CD4-positive, alpha-beta T cell treated with Interleukin-4 for 1 hour (primary cell): ENCODE measurements at regions not wholly inside any gene's neighbourhood (a gene's known extent, or its start where the extent isn't known, plus 50 kb on each side); places are given as distances from the start of the nearest gene placed in this dataset.

Experiments
- DNase-seq, 2 donors: peaks; one replicate each; pipeline ENCODE4 v3.0.0-alpha.2; 2020 to 2022

DNA sequence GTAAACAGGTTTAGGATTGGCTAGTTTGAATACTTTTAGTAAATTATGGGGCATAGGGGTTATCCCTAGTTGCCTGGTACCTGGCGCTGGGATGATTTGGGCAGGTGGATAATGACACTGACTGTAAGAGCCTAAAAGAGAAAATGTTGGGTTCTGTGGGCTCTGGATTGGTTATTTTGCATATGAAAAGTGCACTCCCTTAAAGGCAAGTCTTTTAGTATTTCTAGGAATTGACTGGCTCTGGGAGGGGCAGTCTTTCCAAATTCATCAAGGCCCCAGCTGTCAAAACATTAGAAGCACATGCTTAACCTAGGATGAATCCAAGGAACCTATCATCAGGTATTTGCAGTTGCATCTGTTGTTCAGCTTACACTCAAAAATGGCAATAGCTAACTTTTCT, 454.6 kb upstream of the SORCS1 start:
- no peak for DNase-seq

DNA sequence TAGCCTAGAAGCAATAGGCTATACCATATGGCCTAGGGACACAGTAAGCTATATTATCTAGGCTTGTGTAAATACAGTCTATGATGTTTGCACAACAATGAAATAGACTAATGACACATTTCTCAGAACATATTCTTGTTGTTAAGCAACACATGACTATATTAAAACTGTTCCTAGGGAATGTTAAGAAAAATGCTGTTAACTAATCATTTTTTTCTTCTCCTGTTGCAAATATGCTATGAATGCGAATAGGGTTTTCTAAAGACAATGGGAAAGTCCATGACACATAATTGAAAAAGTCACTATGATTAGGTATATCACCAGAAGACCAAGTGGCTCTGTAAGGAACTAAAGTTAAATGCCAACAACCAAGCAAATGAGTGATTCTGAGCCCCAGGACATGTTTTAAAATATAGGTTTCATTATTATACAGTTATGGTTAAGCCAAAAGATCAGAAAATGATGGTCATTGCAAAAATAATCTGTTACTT, 454.0 kb upstream of the SORCS1 start:
- DNase-seq, result no peak

DNA sequence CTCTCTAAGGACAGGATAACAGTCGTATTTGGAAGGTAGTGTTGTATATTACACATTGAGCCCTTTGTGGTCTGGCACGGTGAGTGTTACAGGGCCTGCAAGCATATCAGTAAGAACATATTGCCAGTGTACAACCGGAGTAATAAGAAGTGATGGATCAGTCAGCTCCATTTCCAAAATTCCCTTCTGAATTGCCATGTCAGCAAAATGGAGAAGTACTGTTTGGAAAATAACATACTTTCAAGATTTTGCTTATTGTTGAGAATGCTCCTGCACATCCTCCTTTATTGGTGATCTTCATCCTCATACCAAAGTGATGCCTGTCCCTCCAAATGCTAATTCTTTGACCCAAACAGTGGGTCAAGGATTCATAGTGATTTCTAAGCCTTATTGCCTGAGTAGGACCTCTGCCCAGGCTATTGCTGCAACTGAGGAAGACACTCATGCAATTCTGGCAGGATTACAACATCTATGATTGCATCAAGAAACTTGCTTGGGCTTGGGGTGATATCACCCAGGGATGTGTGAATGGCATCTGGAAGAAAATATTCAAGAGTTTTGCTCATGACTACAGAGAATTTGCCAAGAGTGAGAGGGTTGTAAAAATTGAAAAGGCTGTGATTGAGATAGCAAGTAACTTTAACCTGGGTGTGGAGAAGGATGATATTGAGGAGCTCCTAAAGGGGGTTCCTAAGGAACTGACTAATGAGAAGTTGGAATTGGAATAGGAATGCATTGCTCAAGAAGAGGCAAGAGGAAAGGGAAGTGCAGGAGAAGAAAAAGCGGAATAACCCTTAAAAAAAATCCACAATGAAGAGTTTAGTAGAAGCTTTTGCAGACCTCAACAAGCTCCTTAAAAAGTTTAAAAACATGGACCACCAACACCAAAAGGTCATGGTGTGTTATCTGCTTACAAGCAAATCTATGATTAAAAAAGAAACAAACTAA, 452.2 kb upstream of the SORCS1 start:
- no peak for DNase-seq

DNA sequence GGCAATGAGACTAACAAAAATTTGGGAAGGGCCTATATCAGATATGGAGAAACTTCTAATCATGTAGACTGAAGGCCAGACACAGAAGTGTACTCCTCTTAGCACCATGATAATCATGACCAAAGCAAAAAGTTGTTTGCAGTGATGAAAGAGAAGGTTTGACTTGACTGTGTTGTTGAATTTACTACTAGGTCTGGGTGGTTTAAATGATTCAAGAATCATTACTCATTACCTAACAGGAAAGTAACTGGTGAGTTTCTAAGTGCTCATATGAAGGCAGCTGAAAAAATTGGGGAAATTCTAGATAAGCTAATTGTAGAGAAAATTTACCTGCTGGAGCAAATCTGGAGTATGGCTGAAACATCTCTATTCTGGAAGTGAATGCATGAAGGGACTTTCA, 451.5 kb upstream of the SORCS1 start:
- DNase-seq, result no peak

DNA sequence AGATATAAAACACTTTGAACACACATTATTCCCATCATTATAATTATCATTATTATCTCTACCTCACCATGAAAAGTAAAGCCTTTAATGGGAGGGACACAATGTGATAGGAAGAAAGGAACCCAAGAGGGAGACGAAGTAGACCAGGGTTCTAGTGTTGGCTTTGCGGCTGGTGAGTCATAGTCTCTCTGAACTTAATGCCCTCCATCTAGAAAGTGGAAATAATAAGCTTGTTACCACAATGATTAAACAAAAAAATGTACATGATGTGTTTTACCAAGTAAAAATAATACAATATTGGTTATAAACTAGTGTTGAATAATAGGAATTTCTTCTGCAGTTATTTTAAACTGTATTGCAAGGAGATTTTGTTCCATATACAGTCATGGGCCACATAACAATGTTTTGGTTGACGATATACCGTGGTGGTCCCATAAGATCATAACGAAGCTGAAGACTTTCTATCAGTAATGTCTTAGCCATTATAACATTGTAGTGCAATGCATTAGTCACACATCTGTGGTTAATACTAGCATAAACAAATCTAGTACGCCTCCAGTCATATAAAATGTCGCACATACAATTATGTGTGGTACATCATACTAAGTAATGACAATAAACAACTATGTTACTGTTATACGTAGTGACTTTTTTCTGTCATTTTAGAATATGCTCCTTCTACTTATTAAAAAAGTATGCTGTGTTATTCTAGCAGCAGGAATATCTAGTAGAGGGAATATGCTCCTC, 450.6 kb upstream of the SORCS1 start:
- DNase-seq, result no peak

DNA sequence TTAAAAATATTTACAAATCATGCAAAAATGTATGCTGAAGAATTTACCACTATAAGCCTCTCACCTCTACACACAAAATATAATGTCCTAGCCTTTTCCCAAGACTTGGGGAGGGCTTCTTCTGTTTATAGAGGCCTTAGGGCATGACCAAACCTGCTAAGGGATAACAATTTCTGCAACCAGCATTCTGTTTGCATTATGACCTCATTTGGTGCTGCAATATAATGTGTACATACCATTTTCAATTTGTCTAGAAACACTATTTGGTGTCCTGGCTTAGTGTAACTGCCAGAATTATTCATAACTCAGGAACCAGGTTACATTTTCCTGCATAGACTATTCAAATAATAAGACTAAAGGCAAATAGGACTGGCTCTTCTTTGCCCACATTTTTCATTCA, 446.6 kb upstream of the SORCS1 start:
- no peak for DNase-seq

DNA sequence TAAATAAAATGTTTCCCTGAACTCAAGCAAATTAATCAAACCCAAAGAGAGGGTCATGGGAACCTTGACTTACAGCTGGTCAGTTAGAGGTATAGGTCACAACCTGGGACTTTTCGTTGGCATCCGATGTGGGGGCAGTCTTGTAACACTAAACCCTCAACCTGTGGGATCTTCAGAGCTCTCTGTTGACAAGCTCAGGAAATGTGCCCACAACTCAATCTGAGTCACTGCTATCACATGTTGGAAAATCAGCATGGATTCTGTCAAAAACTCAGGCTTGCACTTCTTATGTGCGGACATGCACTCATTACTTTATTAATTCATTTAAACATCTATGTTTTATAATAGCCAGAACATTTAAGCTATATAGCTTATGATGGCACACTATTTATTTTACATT, 424.6 kb upstream of the SORCS1 start:
- no peak for DNase-seq

DNA sequence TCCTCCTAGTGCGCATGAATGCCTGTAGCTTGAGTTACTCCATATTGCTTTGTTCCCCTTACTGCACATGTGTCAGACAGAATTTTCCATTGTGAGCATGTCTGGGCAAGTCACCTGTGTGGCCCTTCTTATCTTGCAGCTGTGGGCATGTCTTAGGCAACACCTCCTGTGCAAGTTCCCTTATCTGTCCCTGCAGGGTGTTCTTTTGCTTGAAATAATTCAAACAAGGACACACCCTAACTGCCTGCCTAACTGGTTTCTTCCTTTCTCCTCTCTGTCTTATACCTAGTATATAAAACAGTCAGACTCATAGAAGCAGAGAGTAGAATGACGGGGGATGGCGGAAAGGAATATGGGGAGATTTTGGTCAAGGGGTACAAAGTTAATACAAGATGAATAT, 421.1 kb upstream of the SORCS1 start:
- DNase-seq, result no peak

DNA sequence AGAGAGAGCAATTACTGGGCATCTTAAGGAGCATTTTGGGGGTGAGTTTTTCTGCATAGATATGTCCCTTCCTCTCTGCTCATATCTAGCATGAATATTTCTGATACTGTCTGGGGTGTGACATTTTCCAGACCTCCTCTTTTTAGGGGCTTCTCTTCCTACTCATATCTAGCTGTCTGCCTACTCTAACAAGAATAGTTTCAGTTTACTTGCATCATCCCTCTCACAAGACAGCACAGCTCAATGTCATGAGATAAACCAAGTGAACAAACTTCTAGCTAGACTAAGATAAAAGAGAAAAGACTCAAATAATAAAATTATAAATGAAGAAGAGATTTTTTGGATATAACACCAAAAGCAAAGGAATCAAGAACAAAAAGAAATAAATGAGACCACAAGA, 419.5 kb upstream of the SORCS1 start:
- DNase-seq, result no peak

DNA sequence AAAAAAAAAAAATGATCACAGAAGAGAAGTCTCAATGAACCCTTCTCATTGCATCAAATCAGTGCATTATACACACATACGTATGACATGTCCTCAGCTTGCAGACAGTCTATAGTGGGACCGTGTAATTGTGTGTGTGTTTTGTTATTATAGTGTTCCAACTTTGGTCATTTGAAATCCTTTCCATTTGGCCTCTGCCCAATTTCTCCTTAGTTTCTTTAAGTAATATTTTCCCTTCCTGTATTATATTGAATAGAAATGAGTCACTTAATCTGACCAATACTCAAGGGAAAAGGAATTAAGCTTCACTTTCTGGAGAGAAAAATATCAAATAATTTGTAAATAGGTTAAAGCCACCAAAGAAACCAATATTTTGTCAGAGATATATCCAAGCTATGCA, 415.5 kb upstream of the SORCS1 start:
- no peak for DNase-seq

DNA sequence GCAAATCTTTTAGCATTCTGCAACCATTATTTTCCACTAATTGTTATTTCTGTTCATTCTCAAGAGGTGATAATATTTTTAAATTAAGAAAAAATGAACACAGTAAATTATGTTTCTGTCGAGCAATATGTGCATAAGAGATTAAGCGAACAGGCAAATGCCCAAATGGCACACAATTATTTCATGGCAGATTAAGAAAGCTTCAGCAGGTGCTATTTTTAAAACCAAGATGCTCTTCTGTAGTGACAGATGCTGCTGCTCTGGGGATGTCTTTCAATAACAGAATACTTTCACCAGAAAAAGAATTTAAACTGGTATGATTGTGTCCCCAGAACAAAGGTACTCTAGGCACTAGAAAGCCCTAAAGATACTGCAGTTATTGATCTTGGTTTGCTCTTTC, 412.7 kb upstream of the SORCS1 start:
- no peak for DNase-seq

DNA sequence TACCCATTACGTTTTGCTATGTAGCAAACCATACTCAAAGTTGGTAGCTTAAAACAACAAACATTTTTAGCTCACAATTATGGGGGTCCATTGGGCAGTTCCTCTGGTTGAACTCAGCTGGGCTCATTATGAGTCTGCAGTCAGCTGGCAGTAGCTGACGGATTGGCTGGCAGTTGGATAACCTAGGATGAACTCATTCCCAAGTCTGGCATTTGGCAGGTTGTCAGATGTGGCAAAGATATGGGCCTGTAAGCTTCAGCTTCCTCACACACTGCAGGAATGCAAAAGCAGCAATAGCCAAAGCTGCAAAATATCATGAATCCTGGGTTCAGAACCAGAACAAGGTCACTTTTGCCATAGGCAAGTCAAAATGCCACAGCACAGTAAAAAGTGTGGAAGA, 412.2 kb upstream of the SORCS1 start:
- no peak for DNase-seq

DNA sequence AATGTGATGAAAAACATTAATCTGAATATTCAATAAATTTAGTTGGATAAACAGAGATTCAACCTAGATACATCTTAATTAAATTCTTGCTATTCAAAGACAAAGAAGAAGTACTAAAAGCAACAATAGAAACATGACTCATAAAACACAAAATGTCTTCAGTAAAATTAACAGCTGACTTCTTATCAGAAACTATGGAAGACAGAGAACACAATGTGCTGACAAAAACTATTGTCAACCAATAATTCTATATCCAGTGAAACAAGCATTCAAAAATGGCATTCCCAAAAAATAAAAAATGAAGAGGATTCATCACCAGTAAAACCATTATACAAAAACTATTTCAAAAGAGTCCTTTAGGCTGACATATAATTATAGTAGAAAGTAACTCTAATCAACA, 400.5 kb upstream of the SORCS1 start:
- DNase-seq, result no peak

DNA sequence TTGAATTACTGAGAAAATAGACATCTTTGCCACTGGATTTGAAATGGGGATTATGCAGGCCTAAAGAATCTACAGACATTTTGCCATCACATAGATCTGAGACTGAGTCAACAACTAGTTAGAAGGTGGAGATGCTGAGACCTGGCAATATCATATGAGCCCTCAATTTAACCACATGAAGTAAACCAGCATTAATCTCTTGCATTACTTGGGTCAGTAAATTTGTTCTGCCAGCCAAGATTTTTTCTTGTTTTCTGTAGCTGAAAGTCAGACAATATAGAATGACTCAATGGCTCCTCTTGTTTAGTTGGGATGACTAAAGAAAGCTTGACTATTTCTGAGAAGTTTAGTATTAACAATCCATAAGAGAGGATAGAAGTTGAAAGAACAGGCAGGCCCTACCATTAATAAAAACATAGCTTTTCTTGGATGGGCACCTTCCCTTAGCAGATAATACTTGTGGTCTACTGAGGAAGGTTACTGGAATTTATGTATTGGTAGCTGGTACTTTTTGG, 396.7 kb upstream of the SORCS1 start:
- no peak for DNase-seq

DNA sequence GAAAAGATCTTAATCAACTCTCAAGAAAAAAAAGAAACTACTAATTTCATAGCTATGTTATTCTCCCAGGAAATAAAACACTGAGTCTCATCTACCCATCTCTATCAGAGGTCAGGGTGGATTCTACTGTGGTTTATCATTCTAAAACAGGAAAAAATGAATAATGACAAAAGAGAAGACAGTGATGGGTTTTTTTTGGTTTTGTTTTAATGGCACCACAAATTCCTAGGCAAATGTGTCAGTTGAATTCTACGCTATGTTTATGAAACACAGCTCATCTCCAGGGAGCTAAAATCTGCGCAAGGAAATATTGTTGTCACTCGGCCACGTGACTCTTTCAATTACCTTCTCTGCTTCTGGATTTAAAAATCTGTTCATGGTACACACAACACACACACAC, 393.4 kb upstream of the SORCS1 start:
- DNase-seq, result no peak

DNA sequence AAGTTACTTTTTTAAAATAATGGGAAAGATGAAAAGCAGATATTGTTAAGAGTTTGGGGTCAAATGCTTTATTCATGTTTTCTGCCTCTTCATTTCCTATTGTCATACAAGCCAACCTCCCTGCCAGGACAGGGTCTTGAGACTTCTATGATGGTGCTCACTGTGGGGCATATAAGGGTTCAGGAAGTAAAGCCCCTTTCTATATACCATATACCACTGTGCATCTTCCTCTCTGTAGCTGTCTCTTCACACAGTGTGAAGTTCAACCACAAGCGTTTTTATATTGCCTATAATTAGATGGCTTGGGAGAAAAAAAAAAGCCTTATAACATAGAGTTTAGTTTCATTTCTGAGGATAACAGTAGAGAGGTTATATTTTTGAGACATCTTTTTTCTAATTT, 389.8 kb upstream of the SORCS1 start:
- no peak for DNase-seq

DNA sequence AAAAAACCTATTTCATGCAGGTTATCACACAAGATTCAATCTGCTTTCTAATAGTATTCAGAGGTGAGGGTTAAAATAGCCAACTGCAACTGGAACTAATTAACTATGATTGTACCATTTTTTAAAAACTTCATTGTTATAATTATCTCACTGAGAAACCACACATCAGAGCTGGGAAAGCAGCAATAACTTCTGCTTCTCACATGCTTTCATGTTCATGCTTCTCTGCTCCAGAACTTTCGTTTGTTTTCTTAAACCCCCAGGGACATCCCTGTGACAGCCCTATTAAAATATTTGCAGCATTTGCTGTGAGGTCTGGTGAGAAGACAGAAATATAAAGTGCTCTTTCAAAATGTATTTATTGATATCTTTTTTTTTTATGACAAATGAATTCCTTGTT, 389.0 kb upstream of the SORCS1 start:
- DNase-seq, result no peak

DNA sequence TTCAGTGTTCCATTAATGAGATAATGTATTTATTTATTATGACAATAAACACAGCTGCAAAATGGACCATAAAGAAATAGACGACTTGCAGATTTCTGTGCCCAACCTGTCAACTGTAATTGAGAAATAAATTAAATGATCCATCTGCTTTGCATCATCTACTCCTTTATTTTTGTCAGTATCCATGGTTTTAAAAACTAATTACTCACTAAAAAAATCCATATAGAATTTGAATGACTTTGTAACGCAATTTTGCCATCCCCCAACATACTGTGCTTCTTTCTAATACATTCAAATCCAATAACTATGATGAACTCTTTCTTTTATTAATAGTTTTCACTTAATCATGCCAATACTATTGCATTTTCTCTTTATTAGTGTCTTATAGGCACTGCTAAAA, 388.5 kb upstream of the SORCS1 start:
- DNase-seq, result no peak

DNA sequence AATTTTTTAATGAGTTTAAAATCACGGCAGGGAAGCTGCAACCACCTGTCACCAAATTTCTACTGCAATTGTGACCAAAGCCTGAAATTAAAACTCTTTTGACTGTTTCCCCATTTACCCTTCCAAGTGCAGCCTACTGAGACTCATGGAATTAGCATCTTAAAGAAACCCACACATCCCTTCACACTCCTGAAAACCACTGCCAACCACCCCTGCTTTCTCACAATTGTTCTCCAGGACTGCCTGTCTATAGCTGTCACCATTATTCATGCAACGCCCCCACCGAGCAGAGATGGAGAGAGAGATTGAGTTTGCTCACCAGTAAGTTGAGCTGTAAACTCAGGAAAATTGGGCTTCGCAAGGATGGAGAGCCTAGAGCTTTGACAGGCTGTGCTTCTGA, 383.8 kb upstream of the SORCS1 start:
- DNase-seq, result no peak

DNA sequence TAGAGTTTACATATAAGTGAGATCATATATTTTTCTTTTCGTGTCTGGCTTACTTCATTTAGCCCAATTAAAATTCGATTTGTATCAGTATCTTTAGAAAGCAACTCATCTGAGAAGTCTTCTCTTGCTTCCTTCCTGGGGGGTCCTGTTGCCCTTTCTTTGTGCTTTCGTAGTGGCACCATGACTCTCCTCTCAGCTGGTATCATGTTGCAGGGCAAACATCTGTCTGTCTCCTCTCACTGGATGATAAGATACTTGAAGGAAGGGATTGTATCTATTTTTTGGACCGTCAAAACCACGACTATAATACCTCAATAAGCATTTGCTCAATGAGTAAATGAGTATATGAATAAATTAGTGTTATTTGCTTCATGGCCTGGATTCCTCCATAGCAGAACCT, 382.5 kb upstream of the SORCS1 start:
- no peak for DNase-seq

DNA sequence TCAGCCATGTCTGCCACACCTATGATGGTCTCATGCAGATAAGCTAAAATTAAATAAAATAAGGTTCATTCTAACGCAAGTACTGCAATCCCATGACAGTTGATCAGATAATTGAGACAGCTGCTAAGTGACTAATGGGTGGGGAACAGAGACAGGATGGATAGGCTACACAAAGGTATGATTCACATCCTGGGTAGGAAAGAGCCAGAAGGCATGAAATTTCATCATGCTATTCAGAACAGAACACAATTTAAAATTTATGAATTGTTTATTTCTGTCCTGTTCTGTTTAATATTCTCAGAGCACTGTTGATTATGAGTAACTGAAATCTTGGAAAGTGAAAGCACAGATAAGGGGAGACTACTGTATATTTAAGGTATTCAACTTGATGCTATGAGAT, 381.8 kb upstream of the SORCS1 start:
- DNase-seq, result no peak

DNA sequence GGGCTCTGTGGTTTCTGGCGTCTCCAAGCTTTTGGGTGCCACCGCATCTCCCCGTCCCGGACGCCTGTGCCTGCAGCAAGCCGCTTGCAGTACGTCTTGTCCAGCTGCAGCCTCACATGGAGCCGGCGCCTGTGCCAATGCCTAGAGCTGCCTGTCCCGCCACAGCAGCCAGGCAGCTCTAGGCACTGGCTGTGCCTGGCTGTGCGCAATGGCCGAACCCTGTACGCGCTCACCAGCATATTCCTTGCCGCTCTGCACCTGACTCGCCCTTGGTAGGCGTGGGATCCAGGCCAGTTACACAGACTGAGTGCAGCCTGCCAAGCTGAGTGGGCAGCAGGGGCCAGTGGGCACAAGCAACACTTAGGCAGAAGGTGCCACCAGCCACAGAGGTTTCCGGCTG, 381.2 kb upstream of the SORCS1 start:
- no peak for DNase-seq

DNA sequence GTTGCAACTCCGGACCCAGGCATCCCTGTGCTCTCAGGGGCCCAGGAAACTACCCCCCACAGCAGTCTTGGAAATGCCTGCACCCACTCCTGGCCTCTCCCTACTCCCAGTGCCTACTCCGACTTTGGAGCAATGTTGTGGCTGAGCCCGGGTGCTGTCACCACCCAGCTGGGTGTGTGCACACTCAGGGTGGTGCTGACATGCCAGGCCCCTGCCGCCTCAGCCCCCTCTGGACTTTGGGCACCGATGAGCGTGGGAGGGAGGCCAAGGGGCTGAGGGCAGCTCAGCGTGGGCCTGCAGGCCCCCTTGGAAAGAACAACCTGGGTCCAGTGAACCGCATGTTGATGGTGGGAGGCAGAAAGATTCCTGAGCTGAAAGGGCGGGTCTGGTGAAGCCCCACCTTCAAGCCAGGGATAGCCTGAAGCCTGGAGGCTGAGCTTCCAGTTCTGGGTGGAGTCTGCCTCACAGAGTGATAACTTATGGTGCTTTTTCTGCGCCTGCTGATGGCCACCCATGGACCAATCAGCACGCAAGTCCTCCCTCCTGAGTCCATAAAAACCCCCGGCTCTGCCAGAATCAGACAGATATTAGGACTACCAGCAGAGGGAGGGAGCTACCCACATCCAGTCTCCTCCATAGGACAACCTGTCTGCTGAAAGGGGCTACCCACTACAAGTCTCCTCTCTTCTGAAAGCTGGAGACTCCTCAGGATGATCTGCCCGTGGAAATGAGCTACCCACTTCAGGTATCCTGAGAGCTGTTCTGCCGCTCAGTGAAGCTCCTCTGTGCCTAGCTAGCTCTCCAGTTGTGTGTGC, 380.4 kb upstream of the SORCS1 start:
- DNase-seq, result no peak
